Spleen (tissue), 7 donors: ENCODE measurements at regions not wholly inside any gene's neighbourhood (a gene's known extent, or its start where the extent isn't known, plus 50 kb on each side); places are given as distances from the start of the nearest gene placed in this dataset.

Experiments used
- POLR2A ChIP-seq, 3 donors: fragments of 450-650 bp; IDR thresholded peaks; one replicate each; pipeline ENCODE4 v1.5.1; 2017; ENCODE audit warnings: antibody characterized with exemption in 3 of 3, mild to moderate bottlenecking in 1 of 3
- POLR2AphosphoS5 ChIP-seq, 3 donors: sonication (generic); formaldehyde crosslinking; IDR thresholded peaks; one replicate each; pipeline ENCODE4 v1.5.1; 2017; ENCODE audit warnings: antibody characterized with exemption in 3 of 3
- TF ChIP-seq, protein P1 (sequence below), 11 experiments: fragments of 200-600 bp in 7 of 11; fragments of 450-650 bp in 4 of 11; sonication (generic) in 4 of 11; IDR thresholded peaks in 8 of 11; conservative IDR thresholded peaks in 3 of 11; 1 replicate in 7 of 11; 2 replicates in 4 of 11; pipeline versions ENCODE4 v1.4.0 to v1.8.0; 2016 to 2021; ENCODE audit warnings: antibody characterized with exemption in 11 of 11, inconsistent platforms in 4 of 11, mild to moderate bottlenecking in 1 of 11
- donor health status: DM: no; HTN: no; CAD: no; lungs with moderate emphysema.
- donor health status: DM: no; HTN: no; CAD: no.
- donor health status: DM: no; HTN: no; CAD: no.

- TF ChIP-seq, protein P1, sequence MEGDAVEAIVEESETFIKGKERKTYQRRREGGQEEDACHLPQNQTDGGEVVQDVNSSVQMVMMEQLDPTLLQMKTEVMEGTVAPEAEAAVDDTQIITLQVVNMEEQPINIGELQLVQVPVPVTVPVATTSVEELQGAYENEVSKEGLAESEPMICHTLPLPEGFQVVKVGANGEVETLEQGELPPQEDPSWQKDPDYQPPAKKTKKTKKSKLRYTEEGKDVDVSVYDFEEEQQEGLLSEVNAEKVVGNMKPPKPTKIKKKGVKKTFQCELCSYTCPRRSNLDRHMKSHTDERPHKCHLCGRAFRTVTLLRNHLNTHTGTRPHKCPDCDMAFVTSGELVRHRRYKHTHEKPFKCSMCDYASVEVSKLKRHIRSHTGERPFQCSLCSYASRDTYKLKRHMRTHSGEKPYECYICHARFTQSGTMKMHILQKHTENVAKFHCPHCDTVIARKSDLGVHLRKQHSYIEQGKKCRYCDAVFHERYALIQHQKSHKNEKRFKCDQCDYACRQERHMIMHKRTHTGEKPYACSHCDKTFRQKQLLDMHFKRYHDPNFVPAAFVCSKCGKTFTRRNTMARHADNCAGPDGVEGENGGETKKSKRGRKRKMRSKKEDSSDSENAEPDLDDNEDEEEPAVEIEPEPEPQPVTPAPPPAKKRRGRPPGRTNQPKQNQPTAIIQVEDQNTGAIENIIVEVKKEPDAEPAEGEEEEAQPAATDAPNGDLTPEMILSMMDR (IDR thresholded peaks at IDR 0.05 in 8 of 11, conservative IDR thresholded peaks at IDR 0.05 in 3 of 11), result no peak
- TF ChIP-seq POLR2A (IDR thresholded peaks at IDR 0.05), result no peak
- TF ChIP-seq POLR2AphosphoS5 (IDR thresholded peaks at IDR 0.05), result no peak
These were observed 366.4 kb upstream of the DYNLRB2 start for GRCh38 chr16:80174416-80174815.
